NB4 (cell line): ENCODE measurements at regions not wholly inside any gene's neighbourhood (a gene's known extent, or its start where the extent isn't known, plus 50 kb on each side); places are given as distances from the start of the nearest gene placed in this dataset.

Source experiments
- MYC ChIP-seq: IDR thresholded peaks from 2 replicates; pipeline ENCODE4 v1.6.1; 2011; ENCODE audit warnings: low read depth, low read length
- POLR2A ChIP-seq: IDR thresholded peaks from 2 replicates; pipeline ENCODE4 v1.6.1; 2011; ENCODE audit warnings: mild to moderate bottlenecking; ENCODE audit not compliant: insufficient read length; ENCODE audit errors: extremely low read depth
- TF ChIP-seq, protein P1 (sequence below): IDR thresholded peaks from one replicate; pipeline ENCODE4 v1.5.1; 2012; ENCODE audit warnings: low read depth, low read length
- TF ChIP-seq, protein P2 (sequence below): IDR thresholded peaks from 2 replicates; pipeline ENCODE4 v1.6.1; 2011; ENCODE audit warnings: low read depth, low read length

DNA sequence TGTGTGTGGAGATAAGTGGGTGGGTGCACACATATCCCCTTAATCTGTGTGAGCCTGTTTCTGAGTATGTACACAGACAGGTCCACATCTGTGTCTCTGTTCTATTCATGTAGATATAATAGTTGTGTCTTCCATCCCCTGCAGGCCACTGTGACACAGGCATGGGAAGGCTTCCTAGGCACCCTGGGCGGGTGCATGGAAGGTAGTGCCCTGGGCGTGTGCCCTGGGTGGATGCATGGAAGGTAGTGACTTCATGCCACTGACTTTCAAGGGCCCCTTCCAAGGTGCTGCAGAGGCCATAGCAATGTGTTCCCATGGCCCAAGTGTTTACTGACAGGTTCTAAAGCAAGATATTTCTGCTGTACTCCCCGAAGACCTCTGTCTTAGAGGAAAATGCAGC, 462.5 kb upstream of the HS6ST1 start:
- TF ChIP-seq, protein P1, sequence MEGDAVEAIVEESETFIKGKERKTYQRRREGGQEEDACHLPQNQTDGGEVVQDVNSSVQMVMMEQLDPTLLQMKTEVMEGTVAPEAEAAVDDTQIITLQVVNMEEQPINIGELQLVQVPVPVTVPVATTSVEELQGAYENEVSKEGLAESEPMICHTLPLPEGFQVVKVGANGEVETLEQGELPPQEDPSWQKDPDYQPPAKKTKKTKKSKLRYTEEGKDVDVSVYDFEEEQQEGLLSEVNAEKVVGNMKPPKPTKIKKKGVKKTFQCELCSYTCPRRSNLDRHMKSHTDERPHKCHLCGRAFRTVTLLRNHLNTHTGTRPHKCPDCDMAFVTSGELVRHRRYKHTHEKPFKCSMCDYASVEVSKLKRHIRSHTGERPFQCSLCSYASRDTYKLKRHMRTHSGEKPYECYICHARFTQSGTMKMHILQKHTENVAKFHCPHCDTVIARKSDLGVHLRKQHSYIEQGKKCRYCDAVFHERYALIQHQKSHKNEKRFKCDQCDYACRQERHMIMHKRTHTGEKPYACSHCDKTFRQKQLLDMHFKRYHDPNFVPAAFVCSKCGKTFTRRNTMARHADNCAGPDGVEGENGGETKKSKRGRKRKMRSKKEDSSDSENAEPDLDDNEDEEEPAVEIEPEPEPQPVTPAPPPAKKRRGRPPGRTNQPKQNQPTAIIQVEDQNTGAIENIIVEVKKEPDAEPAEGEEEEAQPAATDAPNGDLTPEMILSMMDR, result no peak
- TF ChIP-seq POLR2A, result no peak
- no peak for TF ChIP-seq MYC
- TF ChIP-seq, protein P2, sequence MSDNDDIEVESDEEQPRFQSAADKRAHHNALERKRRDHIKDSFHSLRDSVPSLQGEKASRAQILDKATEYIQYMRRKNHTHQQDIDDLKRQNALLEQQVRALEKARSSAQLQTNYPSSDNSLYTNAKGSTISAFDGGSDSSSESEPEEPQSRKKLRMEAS, result no peak
